Ovary (tissue), 7 donors: ENCODE measurements at regions not wholly inside any gene's neighbourhood (a gene's known extent, or its start where the extent isn't known, plus 50 kb on each side); places are given as distances from the start of the nearest gene placed in this dataset.

Source experiments
- DNase-seq, 5 donors: peaks; one replicate each; pipeline ENCODE4 v3.0.0-alpha.2; 2019 to 2020
- H3K27ac ChIP-seq, 2 donors: fragments of 200-600 bp; one replicate each; pipeline versions ENCODE4 v1.5.1 to v1.8.0; 2019 to 2022
- H3K27me3 ChIP-seq: fragments of 200-600 bp; one replicate; pipeline ENCODE4 v1.8.0; 2022
- H3K36me3 ChIP-seq: fragments of 200-600 bp; sonication (generic); one replicate; pipeline ENCODE4 v1.5.1; 2019
- H3K4me1 ChIP-seq: one replicate; pipeline ENCODE4 v1.8.1; 2013; ENCODE audit warnings: mild to moderate bottlenecking, moderate library complexity; ENCODE audit not compliant: insufficient read depth
- H3K4me3 ChIP-seq: fragments of 200-600 bp; sonication (generic); one replicate; pipeline ENCODE4 v1.5.1; 2017
- H3K9me3 ChIP-seq, 2 donors: fragments of 200-600 bp in 1 of 2; sonication (generic) in 1 of 2; one replicate each; pipeline versions ENCODE4 v1.5.1 to v1.8.1; 2013 to 2019; ENCODE audit warnings: mild to moderate bottlenecking in 1 of 2, moderate library complexity in 1 of 2
- EP300 ChIP-seq: sonication (generic); formaldehyde crosslinking; IDR thresholded peaks from one replicate; pipeline ENCODE4 v1.6.1; 2017; ENCODE audit warnings: antibody characterized with exemption
- POLR2A ChIP-seq: fragments of 450-650 bp; IDR thresholded peaks from one replicate; pipeline ENCODE4 v1.6.1; 2017; ENCODE audit warnings: antibody characterized with exemption, mild to moderate bottlenecking, moderate library complexity
- WGBS, 3 donors: extraction: QIAGEN DNeasy Blood & Tissue Kit in 1 of 3; methylation state at CpG; one replicate each; pipeline versions ENCODE4 v1.1.5 to v1.1.7; 2013 to 2017; 5-methylcytosine and 5-hydroxymethylcytosine counted together
- intact Hi-C, 4 donors: fragments of 100-400 bp; cut with DNase I; formaldehyde crosslinking; loops; one replicate each; pipeline versions ENCODE4 v1.11.0 to v1.15.1; 2022 to 2023
- TF ChIP-seq, protein P1 (sequence below), 3 donors: fragments of 450-650 bp in 2 of 3; fragments of 200-600 bp in 1 of 3; IDR thresholded peaks; one replicate each; pipeline versions ENCODE4 v1.5.1 to v1.8.0; 2016 to 2022; ENCODE audit warnings: antibody characterized with exemption in 3 of 3, mild to moderate bottlenecking in 1 of 3
- donor health status: DM: no; HTN: no; CAD: no; lungs with moderate emphysema.
- donor health status: DM: no; HTN: no; CAD: no.
- donor health status: Bipolar disorder and iron deficiency.
- donor health status: DM: no; HTN: no; CAD: no.
- donor health status: DM: yes; HTN: yes; CAD: no.

DNA sequence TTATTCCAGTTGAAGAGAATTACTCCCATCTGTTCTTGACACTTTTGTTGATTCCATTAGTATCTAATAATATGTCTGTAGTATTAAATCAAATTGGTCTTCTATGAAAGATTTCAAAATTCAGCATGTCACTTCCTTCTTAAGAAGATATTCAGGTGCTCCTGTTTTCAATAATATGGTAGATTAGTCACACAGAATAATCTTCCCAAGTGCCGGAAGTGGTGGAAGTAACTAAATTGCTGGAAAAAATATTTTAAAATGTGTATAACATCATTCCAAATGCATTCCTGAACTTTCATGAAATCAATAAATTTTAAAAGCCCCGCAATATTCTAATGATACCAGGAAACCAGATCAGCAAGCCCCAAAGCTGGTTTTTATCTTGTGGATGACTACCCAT, 281.3 kb downstream of the EPM2A start:
- H3K9me3 ChIP-seq = no peaks in the 10 kb centered on the region
- no peaks in the 10 kb centered on the region for H3K36me3 ChIP-seq
- H3K27me3 ChIP-seq = no peaks in the 10 kb centered on the region
- 83 to 85% (median 83%) methylated on average over 2 of the region's 2 CpGs for WGBS, 3 donors
- no peak for DNase-seq
- H3K4me3 ChIP-seq = no peak overlapping the region
- intact Hi-C loops = loop anchor here in 1 of 4 donors (10.0 kb wide), 1 partner anchor 651 kb away; no protein-coding TSS in a partner anchor
- H3K27ac ChIP-seq = no peak overlapping the region
- H3K4me1 ChIP-seq = no peaks in the 10 kb centered on the region
- TF ChIP-seq POLR2A (no peak), EP300 (no peak)
- TF ChIP-seq, protein P1, sequence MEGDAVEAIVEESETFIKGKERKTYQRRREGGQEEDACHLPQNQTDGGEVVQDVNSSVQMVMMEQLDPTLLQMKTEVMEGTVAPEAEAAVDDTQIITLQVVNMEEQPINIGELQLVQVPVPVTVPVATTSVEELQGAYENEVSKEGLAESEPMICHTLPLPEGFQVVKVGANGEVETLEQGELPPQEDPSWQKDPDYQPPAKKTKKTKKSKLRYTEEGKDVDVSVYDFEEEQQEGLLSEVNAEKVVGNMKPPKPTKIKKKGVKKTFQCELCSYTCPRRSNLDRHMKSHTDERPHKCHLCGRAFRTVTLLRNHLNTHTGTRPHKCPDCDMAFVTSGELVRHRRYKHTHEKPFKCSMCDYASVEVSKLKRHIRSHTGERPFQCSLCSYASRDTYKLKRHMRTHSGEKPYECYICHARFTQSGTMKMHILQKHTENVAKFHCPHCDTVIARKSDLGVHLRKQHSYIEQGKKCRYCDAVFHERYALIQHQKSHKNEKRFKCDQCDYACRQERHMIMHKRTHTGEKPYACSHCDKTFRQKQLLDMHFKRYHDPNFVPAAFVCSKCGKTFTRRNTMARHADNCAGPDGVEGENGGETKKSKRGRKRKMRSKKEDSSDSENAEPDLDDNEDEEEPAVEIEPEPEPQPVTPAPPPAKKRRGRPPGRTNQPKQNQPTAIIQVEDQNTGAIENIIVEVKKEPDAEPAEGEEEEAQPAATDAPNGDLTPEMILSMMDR (IDR thresholded peaks at IDR 0.05) = no peak

DNA sequence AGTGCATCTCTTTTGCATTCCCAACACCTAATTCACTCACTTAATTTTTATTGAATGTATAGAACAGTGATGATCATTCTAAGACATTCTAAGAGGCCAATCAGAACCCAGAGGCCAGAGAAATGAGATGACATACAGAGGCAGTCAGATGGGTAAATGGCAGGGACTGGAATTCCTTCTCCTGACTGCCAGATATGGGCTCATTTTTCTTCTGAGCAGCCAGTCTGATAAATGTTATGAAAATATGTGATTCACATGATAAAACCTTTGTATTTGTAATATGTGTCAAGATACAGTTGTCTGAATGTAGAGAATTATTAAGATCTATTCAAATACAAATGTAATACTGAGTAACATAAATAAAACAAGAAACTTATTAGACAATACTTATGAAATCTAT, 277.8 kb downstream of the EPM2A start:
- intact Hi-C loops = loop anchor here in 1 of 4 donors (10.0 kb wide), 1 partner anchor 647 kb away; no protein-coding TSS in a partner anchor
- no peak overlapping the region for H3K4me3 ChIP-seq

DNA sequence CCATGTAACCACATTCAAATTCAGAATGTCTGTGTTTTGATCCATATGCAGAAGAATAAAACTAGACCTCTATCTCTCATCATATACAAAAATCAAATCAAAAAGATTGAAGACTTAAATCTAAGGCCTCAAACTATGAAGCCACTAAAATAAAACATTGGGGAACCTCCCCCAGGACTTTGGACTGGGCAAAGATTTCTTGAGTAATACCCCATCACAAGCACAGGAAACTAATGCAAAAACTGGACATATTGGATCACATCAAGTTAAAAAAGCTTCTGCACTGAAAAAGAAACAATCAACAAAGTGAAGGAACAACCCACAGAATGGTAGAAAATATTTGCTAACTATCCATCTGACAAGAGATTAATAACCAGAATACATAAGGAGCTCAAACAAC, 266.8 kb downstream of the EPM2A start:
- Histone ChIP-seq H3K4me1 (no peaks in the 10 kb centered on the region), H3K27me3 (no peaks in the 10 kb centered on the region), H3K27ac (no peak overlapping the region), H3K4me3 (no peak overlapping the region), H3K9me3 (no peaks in the 10 kb centered on the region), H3K36me3 (no peaks in the 10 kb centered on the region)
- no peak for TF ChIP-seq EP300
- no peak for TF ChIP-seq POLR2A
- TF ChIP-seq, protein P1 (IDR thresholded peaks at IDR 0.05) = no peak
- DNase-seq = no peak
- intact Hi-C loops = no loop called here

More for the DNA sequence above, 277.8 kb downstream of the EPM2A start:
- DNase-seq = no peak
- no peaks in the 10 kb centered on the region for H3K36me3 ChIP-seq
- H3K4me1 ChIP-seq = no peaks in the 10 kb centered on the region
- H3K27me3 ChIP-seq = no peaks in the 10 kb centered on the region
- no peak overlapping the region for H3K27ac ChIP-seq
- TF ChIP-seq, protein P1 (IDR thresholded peaks at IDR 0.05) = no peak
- no peak for TF ChIP-seq POLR2A
- no peak for TF ChIP-seq EP300
- H3K9me3 ChIP-seq = no peaks in the 10 kb centered on the region

DNA sequence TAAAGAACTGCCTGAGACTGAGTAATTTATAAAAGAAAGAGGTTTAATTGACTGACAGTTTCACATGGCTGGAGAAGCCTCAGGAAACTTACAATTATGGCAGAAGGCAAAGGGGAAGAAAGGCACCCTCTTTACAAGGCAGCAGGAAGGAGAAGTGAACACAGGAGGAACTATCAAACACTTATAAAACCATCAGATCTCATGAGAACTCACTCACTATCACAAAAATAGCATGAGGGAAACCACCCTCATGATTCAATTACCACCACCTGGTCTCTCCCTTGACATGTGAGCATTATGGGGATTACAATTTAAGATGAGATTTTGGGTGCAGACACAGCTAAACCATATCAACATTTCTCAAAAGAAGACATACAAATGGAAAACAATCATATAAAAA, 266.3 kb downstream of the EPM2A start:
- Histone ChIP-seq H3K9me3 (no peaks in the 10 kb centered on the region), H3K4me3 (no peak overlapping the region), H3K27ac (no peak overlapping the region), H3K36me3 (no peaks in the 10 kb centered on the region), H3K4me1 (no peaks in the 10 kb centered on the region), H3K27me3 (no peaks in the 10 kb centered on the region)
- intact Hi-C loops = no loop called here
- no peak for TF ChIP-seq POLR2A
- TF ChIP-seq, protein P1 (IDR thresholded peaks at IDR 0.05) = no peak
- no peak for TF ChIP-seq EP300
- no peak for DNase-seq
